Neural progenitor cell (in vitro differentiated cells): ENCODE measurements at regions not wholly inside any gene's neighbourhood (a gene's known extent, or its start where the extent isn't known, plus 50 kb on each side); places are given as distances from the start of the nearest gene placed in this dataset.

Experiments used
- EZH2 ChIP-seq: fragments of 200-600 bp; sonication (generic); IDR thresholded peaks from 2 replicates; pipeline ENCODE4 v1.6.1; 2017; ENCODE audit warnings: antibody characterized with exemption, mild to moderate bottlenecking, moderate library complexity
- EZH2phosphoT487 ChIP-seq: fragments of 200-600 bp; sonication (generic); IDR thresholded peaks from 2 replicates; pipeline ENCODE4 v1.6.1; 2017; ENCODE audit warnings: antibody characterized with exemption
- TF ChIP-seq, protein P1 (sequence below): fragments of 200-600 bp; sonication (generic); IDR thresholded peaks from 2 replicates; pipeline ENCODE4 v1.5.1; 2017; ENCODE audit warnings: antibody characterized with exemption, mild to moderate bottlenecking

DNA sequence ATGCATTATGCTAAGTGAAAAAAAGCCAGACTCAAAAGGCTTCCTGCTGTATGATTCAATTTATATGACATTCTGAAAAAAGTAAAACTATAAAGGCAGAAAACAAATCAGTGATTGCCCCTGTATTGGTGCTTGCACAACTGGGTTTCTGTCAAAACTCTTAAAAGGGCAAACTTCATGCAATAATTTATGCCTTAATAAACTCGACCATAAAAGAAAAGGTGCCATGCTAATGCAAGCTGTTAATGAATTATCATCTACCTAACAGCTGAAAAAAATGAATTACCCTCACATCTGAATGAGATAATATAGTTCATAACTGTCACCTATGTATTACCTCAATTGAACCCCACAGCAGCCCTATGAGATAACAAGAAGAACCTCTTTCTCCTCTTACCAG lies 120.8 kb upstream of the ATP1A1 start:
- TF ChIP-seq, protein P1, sequence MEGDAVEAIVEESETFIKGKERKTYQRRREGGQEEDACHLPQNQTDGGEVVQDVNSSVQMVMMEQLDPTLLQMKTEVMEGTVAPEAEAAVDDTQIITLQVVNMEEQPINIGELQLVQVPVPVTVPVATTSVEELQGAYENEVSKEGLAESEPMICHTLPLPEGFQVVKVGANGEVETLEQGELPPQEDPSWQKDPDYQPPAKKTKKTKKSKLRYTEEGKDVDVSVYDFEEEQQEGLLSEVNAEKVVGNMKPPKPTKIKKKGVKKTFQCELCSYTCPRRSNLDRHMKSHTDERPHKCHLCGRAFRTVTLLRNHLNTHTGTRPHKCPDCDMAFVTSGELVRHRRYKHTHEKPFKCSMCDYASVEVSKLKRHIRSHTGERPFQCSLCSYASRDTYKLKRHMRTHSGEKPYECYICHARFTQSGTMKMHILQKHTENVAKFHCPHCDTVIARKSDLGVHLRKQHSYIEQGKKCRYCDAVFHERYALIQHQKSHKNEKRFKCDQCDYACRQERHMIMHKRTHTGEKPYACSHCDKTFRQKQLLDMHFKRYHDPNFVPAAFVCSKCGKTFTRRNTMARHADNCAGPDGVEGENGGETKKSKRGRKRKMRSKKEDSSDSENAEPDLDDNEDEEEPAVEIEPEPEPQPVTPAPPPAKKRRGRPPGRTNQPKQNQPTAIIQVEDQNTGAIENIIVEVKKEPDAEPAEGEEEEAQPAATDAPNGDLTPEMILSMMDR: no peak
- TF ChIP-seq EZH2 (no peak), EZH2phosphoT487 (no peak)
